Heart right ventricle (tissue), 16 donors: ENCODE measurements at regions not wholly inside any gene's neighbourhood (a gene's known extent, or its start where the extent isn't known, plus 50 kb on each side); places are given as distances from the start of the nearest gene placed in this dataset.

Experiments
- ATAC-seq, 8 donors: fragments of 200-7000 bp; cut with Tn5 transposase; one replicate each; pipeline ENCODE4 v1.9.1; 2020; ENCODE audit warnings: mild to moderate bottlenecking in 8 of 8, moderate library complexity in 8 of 8, moderate number of reproducible peaks in 1 of 8
- DNase-seq, 2 donors: peaks; one replicate each; pipeline ENCODE4 v3.0.0-alpha.2; 2020
- H3K27ac ChIP-seq, 10 donors: fragments of 200-600 bp; sonication (generic) in 2 of 10; one replicate each; pipeline versions ENCODE4 v1.5.0 to v1.8.0; 2020 to 2022; ENCODE audit warnings: mild to moderate bottlenecking in 3 of 10
- H3K27me3 ChIP-seq, 7 donors: fragments of 200-600 bp; one replicate each; pipeline ENCODE4 v1.8.0; 2021 to 2022; ENCODE audit warnings: mild to moderate bottlenecking in 2 of 7
- H3K36me3 ChIP-seq, 9 donors: fragments of 200-600 bp; sonication (generic) in 1 of 9; one replicate each; pipeline versions ENCODE4 v1.5.0 to v1.8.0; 2020 to 2022; ENCODE audit warnings: mild to moderate bottlenecking in 2 of 9
- H3K4me1 ChIP-seq, 9 donors: fragments of 200-600 bp; sonication (generic) in 1 of 9; one replicate each; pipeline versions ENCODE4 v1.5.0 to v1.8.0; 2020 to 2022; ENCODE audit warnings: mild to moderate bottlenecking in 4 of 9
- H3K4me3 ChIP-seq, 10 donors: fragments of 200-600 bp; sonication (generic) in 2 of 10; one replicate each; pipeline versions ENCODE4 v1.5.0 to v1.8.0; 2020 to 2022; ENCODE audit warnings: mild to moderate bottlenecking in 7 of 10, moderate library complexity in 2 of 10
- H3K9me3 ChIP-seq, 11 donors: fragments of 200-600 bp in 10 of 11; sonication (generic) in 2 of 11; one replicate each; pipeline versions ENCODE4 v1.5.0 to v1.8.0; 2013 to 2022; ENCODE audit warnings: mild to moderate bottlenecking in 2 of 11, control low read depth in 1 of 11, moderate library complexity in 1 of 11
- WGBS, 2 donors: extraction: QIAGEN DNeasy Blood & Tissue Kit; methylation state at CpG; one replicate each; pipeline ENCODE4 v1.1.7; 2013; ENCODE audit warnings: inconsistent platforms in 1 of 2; 5-methylcytosine and 5-hydroxymethylcytosine counted together
- intact Hi-C, 10 donors: fragments of 100-400 bp; cut with DNase I; formaldehyde crosslinking; loops; one replicate each; pipeline versions ENCODE4 v1.11.1 to v1.14.2; 2022
- TF ChIP-seq, protein P1 (sequence below), 9 donors: fragments of 200-600 bp; sonication (generic) in 2 of 9; IDR thresholded peaks; one replicate each; pipeline versions ENCODE4 v1.5.0 to v1.8.0; 2021 to 2022; ENCODE audit warnings: antibody characterized with exemption in 9 of 9, mild to moderate bottlenecking in 5 of 9, moderate library complexity in 1 of 9
- donor health status: Arrhythmogenic right ventricular cardiomyopathy.
- donor health status: ischemic (EF 13 %, LVEDD 7.1; RV severe dilation, severe dysfunction).
- donor health status: healthy with polysubstance abuse.
- donor health status: DM: no; HTN: yes; CAD: no.
- donor health status: DM: no; HTN: no; CAD: no.
- donor health status: ischemic (EF 25% LVEDD 6.9; RV normal size, moderate dysfunction).
- donor health status: ischemic (EF 25% LVEDD 5.7; RV mildly dilated, moderate dysfunction).
- donor health status: healthy.
- donor health status: DM: yes; HTN: yes; CAD: no.
- donor health status: Ischemic cardiomyopathy.
- donor health status: ischemic (EF 35%, LVEDD 5.7; RV mildly dilated, moderate dysfunction).
- donor health status: nonischemic (EF 11% LVEDD 7.7; RV severe dilation, severe dysfunction).
- donor health status: DM: yes; HTN: yes; CAD: no.
- donor health status: PGD.
- donor health status: ischemic (EF 29% LVEDD 5.4; RV normal size, mild dysfunction).
- donor health status: nonischemic (EF 23%, LVEDD 6.1; RV moderate dilation, normal function).

DNA sequence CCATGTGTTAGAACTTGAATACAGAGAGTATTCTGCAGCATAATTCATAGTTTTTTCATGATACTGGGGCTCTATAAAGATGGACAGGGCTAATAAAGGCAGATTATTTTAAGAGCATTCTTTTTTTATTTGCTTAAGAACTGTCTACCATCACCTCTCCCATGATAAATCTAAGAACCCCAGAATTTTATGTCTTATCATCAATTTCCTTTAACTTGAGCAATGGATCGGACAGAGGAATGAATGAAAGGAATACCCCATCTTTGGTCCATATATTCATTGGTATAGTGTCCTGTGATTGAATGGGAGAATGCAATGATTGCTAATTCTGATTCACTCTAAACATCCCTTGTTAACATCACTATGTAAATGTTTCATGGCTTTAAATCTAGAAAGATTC, 946.3 kb upstream of the LRRN3 start:
- Histone ChIP-seq H3K36me3 (no peaks in the 10 kb centered on the region), H3K9me3 (peaks cover 0 to 20% (median 0%) of the 10 kb centered on the region in 11 donors), H3K27ac (no peak overlapping the region), H3K4me3 (no peak overlapping the region), H3K4me1 (no peaks in the 10 kb centered on the region), H3K27me3 (no peaks in the 10 kb centered on the region)
- TF ChIP-seq, protein P1, sequence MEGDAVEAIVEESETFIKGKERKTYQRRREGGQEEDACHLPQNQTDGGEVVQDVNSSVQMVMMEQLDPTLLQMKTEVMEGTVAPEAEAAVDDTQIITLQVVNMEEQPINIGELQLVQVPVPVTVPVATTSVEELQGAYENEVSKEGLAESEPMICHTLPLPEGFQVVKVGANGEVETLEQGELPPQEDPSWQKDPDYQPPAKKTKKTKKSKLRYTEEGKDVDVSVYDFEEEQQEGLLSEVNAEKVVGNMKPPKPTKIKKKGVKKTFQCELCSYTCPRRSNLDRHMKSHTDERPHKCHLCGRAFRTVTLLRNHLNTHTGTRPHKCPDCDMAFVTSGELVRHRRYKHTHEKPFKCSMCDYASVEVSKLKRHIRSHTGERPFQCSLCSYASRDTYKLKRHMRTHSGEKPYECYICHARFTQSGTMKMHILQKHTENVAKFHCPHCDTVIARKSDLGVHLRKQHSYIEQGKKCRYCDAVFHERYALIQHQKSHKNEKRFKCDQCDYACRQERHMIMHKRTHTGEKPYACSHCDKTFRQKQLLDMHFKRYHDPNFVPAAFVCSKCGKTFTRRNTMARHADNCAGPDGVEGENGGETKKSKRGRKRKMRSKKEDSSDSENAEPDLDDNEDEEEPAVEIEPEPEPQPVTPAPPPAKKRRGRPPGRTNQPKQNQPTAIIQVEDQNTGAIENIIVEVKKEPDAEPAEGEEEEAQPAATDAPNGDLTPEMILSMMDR (IDR thresholded peaks at IDR 0.05), result no peak
- WGBS, 2 donors, result 80 to 86% methylated on average over 1 of the region's 1 CpG
- no peak for ATAC-seq
- intact Hi-C loops, result no loop called here
- DNase-seq, result no peak

DNA sequence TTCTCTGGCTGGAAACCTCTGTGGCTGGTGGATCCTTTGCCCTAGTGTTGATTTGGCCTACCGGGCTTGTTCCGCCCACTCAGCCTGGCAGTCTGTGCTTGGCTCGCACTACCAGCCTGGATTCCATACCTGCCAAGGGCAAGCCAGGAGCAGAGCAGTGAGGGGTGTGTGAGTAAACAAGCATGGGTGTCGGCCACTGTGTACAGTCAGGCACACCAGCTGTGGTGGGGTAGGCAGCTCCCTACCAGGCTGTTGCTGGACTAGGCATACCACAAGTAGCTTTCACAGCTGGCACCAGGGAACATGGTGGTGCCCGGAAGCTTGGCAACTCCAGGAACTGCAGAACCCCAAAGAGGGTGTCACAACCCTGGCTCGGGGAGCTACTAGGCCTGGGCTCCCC, 942.9 kb upstream of the LRRN3 start:
- WGBS, 2 donors, result 94 to 95% methylated on average over 6 of the region's 6 CpGs
- Histone ChIP-seq H3K4me1 (no peaks in the 10 kb centered on the region), H3K4me3 (no peak overlapping the region), H3K9me3 (peaks cover 0 to 20% (median 0%) of the 10 kb centered on the region in 11 donors), H3K27ac (no peak overlapping the region), H3K36me3 (no peaks in the 10 kb centered on the region), H3K27me3 (no peaks in the 10 kb centered on the region)
- DNase-seq, result no peak
- TF ChIP-seq, protein P1 (IDR thresholded peaks at IDR 0.05), result no peak
- intact Hi-C loops, result no loop called here
- no peak for ATAC-seq

GRCh38 chr7:110153222-110153621, 937.7 kb upstream of the LRRN3 start:
- H3K27ac ChIP-seq, result no peak overlapping the region
- no peak for DNase-seq
- TF ChIP-seq, protein P1 (IDR thresholded peaks at IDR 0.05), result no peak
- ATAC-seq, result no peak
- no peaks in the 10 kb centered on the region for H3K4me1 ChIP-seq
- no peaks in the 10 kb centered on the region for H3K36me3 ChIP-seq
- H3K4me3 ChIP-seq, result no peak overlapping the region
- H3K27me3 ChIP-seq, result no peaks in the 10 kb centered on the region
- 73 to 76% methylated on average over 3 of the region's 3 CpGs for whole genome bisulfite sequencing, 2 donors
- H3K9me3 ChIP-seq, result peaks cover 0 to 8% (median 0%) of the 10 kb centered on the region in 11 donors
- intact Hi-C loops, result no loop called here

DNA sequence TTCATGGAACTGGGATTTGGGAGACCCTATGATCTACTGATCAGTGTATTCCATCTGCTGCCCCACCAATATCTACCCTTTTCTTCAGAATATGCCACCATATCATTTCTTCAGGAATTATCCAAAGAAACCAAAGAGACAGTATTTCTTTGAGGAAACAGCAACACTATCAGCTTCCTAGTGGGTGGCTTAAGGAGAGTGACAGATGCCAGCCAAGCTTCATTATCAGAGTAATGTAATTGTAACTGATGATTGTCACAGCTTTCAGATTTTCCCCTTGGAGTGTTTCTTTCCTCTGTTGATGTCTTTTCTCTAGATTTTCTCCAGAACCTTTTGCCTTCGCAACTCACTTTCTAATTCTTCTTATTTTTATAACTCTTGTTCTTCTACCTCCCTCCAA, 934.4 kb upstream of the LRRN3 start:
- WGBS, 2 donors, result 87 to 95% methylated on average over 1 of the region's 1 CpG
- Histone ChIP-seq H3K9me3 (no peaks in the 10 kb centered on the region), H3K36me3 (no peaks in the 10 kb centered on the region), H3K27ac (no peak overlapping the region), H3K27me3 (no peaks in the 10 kb centered on the region), H3K4me1 (no peaks in the 10 kb centered on the region), H3K4me3 (no peak overlapping the region)
- DNase-seq (no peak), ATAC-seq (no peak)
- TF ChIP-seq, protein P1 (IDR thresholded peaks at IDR 0.05), result no peak
- intact Hi-C loops, result no loop called here
